Stimulated activated CD8-positive, alpha-beta memory T cell treated with anti-CD3 and anti-CD28 coated beads, Interleukin-2, amount 100 ng/mL, for 48 hours (primary cell): ENCODE measurements at regions not wholly inside any gene's neighbourhood (a gene's known extent, or its start where the extent isn't known, plus 50 kb on each side); places are given as distances from the start of the nearest gene placed in this dataset.
"Not testable (repeated sequence)": the region's sequence is repeated elsewhere in the genome, so short reads cannot be mapped to it uniquely, and the experiment has no call there.

Source experiments
- DNase-seq, 2 donors: peaks; one replicate each; pipeline ENCODE4 v3.0.0-alpha.2; 2020; ENCODE audit warnings: low read depth in 2 of 2

DNA sequence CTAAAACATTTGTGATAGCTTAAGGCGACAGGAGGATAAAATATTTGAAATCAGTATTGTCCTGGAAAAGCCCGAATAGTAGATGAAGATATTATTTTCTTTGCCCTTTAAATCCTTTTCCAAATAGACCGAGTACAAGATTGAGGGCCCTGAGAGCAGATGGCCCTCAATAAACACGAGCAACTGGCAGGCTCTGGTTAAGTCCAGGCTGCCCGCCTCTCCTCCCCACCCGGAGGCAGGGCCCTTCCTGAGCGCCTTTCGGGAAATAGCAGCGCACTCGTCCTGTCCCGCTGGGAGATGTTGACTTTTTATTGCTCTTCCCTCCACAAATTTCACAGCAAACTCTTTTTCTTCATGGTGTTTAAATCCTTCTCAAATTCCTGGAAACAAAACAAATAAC lies 50.8 kb upstream of the MAX start:
- no peak for DNase-seq

DNA sequence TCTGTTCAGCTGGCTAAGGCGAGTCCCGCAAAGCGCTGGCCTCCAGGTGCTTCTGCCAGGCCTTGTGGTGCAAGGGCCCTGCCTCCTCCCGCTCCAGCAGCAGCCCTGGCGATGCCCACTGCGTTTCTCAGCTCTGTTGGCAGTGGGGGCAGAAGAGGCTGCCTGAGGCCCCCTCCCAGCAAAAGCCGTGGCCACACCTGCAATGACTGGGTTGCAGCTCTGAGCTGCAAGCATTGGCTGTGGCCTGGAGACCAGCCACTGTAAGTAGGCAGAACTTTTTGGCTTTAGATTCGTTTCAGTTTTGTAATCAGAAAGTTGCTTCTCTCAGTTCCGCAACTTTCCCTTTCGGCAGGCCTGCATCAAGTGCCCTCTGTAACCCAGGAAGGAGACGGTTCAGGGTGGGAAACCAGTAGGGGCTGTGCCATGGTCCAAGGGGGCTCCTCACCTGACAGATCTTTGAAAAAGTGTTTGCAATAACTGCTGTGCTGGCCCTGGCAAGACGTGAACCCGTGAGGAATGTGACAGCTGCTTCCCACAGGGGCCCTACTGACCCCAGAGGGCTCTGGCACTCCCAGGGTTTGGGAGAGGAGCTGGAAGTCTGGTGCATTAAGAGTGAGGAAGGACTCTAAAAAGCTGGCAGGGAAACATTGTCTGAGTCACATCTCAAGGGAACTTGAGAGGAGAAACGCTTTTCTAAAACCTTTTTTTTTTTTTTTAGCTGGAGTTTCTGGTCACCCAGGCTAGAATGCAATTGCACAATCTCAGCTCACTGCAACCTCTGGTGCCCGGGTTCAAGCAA lies 54.5 kb upstream of the MAX start:
- no peak for DNase-seq

DNA sequence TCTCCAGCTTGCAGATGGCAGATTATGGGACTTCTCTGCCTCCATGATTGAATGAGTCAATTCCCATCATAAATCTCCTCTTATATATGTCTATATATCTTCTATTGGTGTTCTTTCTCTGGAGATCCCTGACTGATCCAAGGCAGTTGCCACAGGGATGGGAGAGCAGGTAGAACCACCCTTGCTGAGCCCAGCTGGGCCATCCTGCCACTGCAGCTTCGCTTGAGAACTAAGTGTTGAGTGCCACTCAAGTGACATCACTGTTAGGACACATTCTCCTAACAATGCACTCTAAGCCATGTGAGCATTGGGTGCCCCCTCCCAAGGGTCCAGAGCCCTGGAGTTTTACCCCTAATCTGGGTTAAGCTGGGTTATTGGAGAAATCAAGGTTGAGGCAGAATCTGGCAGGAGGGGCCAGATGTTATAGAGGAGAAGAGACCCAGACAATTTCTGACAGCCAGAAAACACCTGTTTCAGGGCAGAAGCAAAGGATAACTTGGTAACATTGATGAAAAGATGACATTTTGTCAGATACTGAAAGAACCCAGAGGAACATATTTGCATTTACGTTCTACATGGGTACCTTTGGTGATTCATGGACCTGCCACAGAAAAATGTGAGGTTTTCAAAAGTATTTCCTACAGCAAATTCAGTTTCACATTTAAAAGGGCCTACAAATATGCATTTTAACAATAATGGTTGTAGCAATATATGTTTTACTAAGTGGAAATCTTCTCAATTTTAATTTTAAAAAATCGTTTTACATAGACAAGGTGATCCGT lies 57.2 kb upstream of the MAX start:
- no peak for DNase-seq

DNA sequence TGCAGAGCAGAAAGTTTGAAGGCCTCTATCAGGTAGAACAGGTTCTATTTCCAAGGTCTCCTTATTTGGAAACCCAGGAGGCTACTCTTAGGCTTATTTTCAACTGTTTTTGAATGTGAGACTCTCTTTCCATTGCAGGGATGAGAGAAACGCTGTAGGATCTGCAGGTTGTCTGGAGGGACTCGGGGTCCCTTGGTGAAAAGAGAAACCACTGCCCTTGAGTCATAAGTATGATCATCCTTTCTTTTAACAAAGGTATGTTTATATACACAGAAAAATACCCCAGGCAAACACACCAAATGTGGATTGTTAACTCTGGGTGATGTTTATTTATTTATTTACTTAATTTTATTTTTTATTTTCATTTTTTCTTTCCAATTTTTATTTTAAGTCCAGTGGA lies 57.8 kb upstream of the MAX start:
- no peak for DNase-seq

DNA sequence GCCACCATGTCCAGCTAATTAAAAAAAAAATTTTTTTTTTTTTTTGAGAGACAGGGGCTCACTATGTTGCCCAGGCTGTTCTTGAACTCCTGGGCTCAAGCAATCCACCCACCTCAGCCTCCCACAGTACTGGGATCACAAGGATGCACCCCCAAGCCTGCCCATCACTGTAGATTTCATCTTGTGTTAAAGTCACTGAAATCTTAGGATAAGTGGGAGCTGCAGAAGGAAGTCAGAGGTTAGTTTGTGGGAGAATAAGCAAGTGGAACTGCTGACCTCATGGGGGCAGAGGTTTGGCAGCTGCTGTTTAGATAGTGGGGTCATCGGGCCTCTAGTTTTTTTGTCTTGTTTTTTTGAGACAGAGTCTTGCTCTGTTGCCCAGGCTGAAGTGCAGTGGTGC lies 59.7 kb upstream of the MAX start:
- DNase-seq = no peak

DNA sequence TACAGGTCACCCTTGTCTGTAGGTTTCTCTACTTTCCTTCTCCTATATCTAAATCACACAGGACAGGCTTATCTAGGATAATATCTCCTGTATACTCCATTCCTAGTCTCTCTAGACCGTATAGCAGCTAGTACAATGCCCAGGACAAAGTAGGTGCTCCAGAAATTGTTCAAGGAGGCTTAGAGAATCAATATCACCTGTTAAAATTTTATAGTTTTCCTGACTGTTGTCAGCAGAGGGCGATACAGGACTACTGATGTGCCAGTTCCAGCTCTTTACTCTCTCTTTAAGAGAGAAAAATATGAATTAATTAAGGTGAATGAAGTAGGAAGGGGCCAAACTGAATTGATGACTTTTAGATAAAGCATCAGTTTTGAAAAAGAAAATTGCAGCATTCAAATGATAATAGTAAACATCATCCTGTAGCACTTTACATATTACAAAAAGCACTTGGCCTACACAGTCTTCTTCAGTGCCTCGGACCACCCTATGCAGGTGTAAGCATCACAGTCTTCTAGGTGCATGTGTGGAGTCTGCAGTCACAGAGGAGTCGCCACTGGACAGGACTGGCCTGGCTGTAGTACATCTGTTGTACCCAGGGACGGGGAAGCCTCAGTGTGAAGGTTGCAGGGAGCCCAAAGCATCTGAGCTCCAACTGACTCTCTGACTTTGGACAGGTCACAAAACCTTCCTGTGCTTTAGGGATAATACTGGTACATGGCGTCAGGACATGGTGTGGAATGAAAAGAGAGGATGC lies 61.9 kb upstream of the MAX start:
- DNase-seq = no peak

DNA sequence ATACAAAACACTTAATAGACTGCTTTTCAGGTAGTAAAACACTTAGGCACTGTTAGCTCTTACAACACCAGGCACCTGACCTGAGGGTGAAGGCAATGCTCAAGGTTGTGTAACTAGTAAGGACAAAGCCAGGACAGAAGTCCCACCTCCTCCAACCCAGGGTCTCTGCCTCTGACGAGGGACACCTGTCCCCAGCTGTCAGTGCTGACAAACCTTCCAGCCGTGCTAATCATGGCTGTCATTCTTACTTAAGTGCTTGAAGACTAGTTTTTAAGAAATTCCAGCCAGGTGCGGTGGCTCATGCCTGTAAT lies 62.5 kb upstream of the MAX start:
- no peak for DNase-seq

DNA sequence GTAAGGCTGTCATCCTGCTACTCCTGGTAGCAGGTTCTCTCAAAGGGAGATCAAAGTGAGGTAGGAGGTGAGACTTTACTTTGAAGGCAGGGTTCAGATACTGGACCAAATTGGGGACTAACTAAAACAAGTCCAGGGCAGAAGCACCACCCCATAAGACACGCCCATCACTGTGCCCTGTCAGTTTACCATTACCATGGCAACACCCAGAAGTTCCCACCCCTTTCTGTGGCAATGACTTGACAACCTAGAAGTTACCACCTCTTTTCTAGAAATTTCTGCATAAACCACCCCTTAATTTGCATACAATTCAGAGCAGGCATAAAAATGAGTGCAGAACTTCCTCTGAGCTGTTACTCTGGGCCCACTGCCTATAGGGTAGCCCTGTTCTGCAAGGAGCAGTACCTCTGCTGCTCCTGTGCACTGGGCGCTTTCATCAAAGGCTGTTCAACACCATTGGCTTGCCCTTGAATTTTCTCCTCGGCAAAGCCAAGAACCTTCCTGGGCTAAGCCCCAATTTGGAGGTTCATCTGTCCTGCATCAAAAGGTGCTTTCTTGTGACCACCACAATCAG lies 64.8 kb upstream of the MAX start:
- no peak for DNase-seq

DNA sequence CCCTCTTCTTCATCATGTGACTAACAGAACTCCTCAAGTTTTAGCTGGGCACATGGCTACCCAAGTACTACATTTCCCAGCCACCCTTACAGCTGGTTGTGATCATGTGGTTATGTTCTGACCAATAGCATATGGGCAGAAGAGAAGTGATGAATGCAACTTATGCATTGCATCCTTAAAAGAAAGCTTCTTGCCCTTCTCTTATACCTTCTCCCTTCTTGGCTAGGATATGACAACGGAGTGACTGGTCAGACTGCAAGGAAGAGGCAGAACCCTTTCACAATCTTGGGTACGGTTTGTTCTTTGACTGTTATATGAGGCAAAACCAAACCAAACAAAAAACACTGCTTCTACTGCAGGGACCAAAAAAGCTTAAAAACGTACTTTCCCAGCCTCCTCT lies 66.5 kb upstream of the MAX start:
- no peak for DNase-seq

DNA sequence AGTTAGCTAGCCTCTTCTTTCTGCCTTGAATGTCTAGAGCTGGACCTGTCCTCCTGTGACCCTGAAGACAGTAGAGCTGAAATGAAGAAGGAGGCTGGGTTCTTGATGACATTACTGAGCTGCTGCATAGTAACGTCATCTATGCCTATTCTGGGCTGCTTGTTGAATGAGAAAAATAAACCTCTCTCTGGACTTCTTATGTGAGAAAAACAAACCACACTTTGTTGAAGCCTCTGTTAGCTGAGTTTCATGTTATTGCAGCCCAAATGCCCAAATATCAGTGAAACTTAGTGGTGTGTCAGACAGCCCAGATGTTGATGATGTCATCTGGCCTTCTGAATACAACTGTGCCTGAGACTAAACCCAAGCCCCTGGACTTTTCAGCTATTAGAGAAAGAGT lies 67.0 kb upstream of the MAX start:
- no peak for DNase-seq

DNA sequence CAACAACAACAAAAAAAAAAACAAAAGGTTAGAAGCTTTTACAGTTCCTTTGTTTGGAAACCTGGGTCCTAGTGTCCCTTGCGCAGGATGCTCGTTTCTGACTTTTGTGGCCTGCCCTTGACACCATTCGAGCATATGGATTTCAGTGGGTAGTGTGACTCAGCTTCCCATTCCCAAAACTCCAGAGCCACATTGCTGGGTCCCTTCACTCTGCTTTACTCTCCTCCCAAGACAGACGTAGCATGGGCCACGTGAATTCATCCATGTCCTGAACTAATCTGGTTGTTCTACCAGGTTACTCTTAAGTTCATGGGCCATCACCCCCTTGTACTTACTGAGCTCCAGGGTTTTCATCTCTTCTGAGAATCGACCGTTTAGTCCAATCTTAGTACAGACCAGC lies 68.0 kb upstream of the MAX start:
- DNase-seq = no peak

DNA sequence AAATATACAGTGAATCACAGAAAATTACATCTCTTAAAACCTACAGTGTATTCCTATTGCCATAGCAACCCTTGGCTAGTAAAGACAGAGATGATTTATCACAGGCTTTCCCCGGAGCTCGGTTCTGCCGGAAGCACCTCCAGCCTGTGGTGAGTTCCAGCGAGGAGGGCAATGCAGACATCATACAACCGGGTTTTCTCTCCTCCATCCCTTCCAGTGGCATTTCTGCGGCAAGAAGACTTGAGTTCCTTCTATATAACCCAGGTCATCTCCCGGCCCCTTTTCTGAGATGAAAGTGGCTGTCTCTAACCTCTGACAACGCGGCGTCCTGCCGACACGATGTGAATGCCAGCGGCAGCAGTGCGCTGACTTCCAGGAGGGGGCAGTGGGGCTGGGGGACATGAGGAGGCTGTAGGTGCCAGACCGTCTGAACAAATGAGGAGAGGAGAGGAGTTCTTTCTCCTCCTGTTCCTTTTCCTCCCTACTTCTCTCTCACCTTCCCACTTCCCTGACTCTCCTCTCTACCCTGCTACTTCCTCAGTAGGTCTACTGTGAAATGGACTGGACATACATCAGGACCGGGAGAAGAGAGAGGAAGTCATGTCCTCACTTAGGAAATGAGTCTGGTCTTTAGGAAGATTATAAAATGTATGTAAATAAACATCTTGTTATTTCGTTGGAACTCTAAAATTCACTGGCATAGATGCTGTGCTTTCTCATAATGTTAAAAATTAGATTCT lies 68.6 kb upstream of the MAX start:
- DNase-seq = peak; percentile 21 to 32

DNA sequence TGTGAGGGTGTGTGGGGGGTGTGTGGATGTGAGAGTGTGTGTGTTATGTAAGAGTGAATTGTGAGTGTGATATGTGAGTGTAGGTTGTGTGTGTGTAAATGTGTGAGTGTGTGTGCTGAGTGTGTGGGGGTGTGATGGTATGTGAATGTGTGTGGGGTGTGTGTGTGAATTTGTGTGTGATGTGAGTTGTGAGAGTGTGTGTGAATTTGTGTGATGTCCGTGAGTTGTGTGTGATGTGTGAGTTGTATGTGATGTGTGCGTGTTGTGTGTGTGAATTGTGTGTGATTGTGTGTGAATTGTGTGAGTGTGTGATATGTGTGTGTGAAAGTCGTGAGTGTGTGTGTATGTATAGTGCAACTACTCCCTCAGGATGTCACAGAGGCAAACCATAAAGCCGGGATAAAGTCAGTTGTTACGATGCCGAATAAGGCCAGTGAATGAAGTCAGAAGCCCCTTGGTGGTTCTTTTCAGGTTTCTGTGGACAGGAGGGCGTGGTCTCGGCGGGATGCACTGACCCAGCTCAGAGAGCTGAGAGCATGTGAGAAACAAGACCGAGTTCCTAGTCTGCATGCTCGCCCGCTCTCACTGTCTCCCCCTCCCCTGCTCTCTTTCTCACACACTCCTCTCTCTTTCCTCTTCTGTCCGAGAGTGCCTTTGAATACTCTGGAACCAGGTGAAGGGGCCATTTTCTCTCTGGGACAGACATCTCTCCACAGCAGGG lies 71.8 kb upstream of the MAX start:
- DNase-seq = no peak

DNA sequence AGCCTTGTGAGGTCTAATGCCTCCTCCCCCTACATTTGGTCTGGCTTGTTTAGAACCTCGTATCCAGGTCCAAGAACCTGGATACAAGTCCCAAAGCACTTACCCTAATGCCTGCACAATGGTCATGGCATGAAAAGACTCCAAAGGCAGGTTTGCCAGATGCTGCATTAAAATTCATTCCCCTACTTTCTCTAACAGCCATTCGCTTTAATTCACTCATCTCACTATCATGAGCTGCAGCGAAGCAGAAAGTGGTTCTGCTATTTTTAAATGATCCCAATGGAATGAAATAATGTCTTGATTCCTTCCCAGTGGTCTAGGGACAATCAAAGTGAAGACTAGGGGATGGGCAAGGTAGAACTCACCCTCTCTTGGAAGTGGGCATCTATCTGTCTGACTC lies 72.5 kb upstream of the MAX start:
- DNase-seq = no peak

DNA sequence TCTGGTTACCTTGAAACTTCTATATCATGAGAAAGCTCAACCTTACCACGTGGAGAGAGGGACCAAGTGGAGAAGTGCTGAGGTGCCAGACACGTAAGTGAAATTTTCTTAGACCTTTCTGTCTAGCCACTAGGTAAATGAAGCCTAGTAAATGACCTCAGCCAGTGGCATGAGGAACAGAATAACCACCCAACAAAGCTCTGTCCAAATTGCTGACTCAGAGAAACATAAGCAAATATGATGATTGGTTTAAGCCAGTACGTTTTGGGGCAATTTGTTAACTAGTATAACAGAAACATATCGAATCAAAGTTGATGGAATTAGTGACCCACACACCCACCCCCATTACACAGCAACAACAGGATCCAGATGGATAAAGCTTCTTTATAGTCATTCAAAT lies 75.2 kb upstream of the MAX start:
- DNase-seq = no peak

DNA sequence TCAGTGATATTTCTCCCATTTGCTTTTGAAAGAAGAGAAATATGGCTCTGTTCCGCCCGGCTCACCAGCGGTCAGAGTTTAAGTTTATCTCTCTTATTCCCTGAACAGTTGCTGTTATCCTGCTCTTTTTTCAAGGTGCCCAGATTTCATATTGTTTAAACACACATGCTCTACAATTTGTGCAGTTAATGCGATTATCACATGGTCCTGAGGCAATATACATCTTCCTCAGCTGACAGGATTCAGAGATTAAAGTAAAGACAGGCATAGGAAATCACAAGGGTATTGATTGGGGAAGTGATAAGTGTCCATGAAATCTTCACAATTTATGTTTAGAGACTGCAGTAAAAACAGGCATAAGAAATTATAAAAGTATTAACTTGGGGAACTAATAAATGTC lies 76.9 kb upstream of the MAX start:
- not testable (repeated sequence) for DNase-seq

DNA sequence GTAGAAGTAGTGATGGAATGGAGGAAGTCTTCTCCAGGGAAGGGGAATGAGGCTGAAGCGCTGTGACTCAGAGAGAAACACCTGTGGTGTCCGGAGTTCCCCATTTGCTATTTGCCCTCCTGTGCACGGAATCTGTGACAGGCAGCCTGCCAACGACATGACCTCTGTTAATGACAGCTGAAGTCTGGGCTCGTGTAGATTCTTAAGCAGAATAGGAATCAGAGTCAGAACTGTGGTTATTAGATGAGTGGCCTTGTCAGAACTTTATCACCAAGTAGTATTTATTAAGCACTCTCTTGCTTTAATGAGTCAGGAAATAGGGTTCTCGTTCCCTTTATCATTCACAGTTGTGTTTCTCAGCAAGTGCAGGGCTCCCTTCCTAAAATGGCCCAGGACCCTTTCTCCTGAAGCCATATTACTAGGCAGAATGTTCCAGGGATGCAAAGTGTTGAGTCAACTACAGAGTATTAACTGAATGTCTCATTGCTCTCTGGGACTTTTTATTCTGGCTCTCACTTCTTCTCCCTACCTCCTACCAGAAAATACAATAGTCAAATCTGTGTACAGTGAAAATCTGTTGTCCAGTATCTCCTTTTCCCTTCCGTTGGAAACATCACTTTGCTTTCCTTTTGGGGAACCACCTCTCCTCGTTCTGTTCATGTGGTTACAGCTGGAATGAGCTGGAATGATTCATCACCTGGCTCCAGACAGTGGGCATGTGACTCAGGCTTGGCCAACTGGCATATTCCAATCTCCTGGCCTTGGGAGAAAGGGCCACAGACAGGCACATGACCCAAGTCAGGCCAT lies 77.8 kb upstream of the MAX start:
- peak; percentile 10 to 40 for DNase-seq

DNA sequence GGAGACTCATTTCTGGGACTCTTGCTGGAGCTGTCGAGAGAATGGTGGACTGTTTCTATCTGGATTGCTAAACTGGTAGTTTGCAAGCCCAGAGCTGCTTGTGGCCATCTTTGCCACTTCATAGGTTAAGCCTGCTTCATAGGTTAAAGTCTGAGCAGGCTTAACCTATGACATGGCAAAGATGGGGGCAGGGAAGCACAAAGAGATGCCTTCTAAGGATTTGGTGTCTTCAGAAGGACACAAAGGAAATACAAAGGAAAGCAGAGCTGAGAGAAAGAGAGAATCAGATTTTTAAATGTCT lies 78.4 kb upstream of the MAX start:
- DNase-seq = no peak

DNA sequence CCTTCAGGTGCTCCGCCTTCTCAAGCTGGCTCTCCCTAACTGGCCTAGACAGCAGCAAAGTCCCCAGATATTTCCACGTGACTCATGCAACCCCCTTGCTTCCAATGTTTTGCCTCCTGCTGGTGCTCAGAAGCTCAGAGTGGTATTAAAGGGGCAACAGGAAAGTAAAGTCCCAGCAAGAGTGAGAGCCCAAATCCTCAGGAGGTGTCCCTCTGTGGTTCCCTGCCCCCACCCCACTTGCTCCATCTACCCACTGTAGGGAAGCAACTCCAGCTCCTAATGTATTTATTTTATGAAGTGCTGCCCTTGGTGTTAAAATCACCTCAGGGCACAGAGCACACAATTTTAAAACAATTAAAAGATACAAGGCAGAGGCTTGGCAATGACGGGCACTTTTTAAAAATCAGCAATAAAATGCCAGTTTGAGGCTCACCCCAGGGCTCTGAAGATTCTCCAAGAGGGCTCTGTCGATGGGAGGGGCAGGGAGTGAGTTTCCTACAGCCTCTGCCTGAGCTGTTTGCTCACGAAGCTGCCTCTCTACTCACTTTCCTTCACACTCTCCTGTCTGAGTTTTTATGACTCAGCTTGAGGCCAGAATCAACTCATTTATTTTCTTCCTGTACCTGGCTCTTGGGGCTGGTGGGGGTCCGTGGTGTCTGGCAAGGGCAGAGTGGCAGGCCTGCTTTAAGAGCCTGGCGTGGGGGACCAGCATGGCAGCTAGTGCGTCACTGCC lies 81.9 kb upstream of the MAX start:
- DNase-seq = no peak

DNA sequence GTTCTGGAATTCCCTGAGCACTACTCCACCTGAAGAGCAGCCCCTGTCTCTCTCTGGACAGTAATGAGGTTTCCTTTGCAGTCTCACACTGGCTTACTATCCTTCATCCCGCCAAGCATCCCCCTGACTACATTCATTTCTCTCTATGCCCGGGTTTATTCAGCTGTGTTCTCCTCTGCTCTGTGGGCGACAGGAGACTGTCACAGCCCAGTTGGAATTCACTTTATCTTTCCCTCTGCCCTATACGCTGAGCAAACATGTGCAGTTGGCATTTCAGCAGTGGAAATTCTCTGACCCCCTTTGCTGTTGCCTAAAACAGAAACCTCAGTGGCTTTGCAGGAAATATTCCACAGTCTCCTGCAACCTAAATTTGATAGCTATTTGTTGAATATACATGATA lies 83.5 kb upstream of the MAX start:
- no peak for DNase-seq
